ENCODE measurements at regions not wholly inside any gene's neighbourhood (a gene's known extent, or its start where the extent isn't known, plus 50 kb on each side); places are given as distances from the start of the nearest gene placed in this dataset.

- Histone ChIP-seq H3K4me3 (replicated peaks in 1 of 4; ENCODE audit: control extremely low read depth in 1 of 4, insufficient read depth in 1 of 4, low read depth in 3 of 4, low read length in 4 of 4) (no peak overlapping the region), H4K20me1 (ENCODE audit: control insufficient read depth, extremely low read depth, insufficient read depth, low read length) (no peaks in the 10 kb centered on the region), H3K36me3 (ENCODE audit: control insufficient read depth, insufficient read depth, low read length) (no peaks in the 10 kb centered on the region), H2AFZ (ENCODE audit: low read length) (no peak overlapping the region), H3K27me3 (ENCODE audit: control insufficient read depth, insufficient read depth, low read length) (no peaks in the 10 kb centered on the region), H3K27ac (ENCODE audit: insufficient read depth, low read length) (no peak overlapping the region), H3K4me2 (ENCODE audit: extremely low read depth, insufficient read depth, low read length) (no peak overlapping the region), H3K79me2 (ENCODE audit: control insufficient read depth, insufficient read depth, low read length) (no peaks in the 10 kb centered on the region), H3K9ac (ENCODE audit: insufficient read depth, low read length) (no peak overlapping the region), H3K4me1 (ENCODE audit: control insufficient read depth, extremely low read depth, insufficient read depth, low read length) (no peaks in the 10 kb centered on the region), H3K9me3 (ENCODE audit: control insufficient read depth, insufficient read depth, low read depth, low read length) (no peaks in the 10 kb centered on the region)
- no peak for TF ChIP-seq EZH2 (IDR thresholded peaks at IDR 0.05; ENCODE audit: low read length, missing control alignments)
- TF ChIP-seq CTCF (conservative IDR thresholded peaks at IDR 0.05 in 1 of 2, IDR thresholded peaks at IDR 0.05 in 1 of 2; ENCODE audit: low read depth in 1 of 2, low read length in 2 of 2): no peak
- no peak for DNase-seq (ENCODE audit: low read depth in 2 of 2)
Observed at GRCh38 chr10:33945051-33945450, 610.6 kb upstream of the NRP1 start.

DNA sequence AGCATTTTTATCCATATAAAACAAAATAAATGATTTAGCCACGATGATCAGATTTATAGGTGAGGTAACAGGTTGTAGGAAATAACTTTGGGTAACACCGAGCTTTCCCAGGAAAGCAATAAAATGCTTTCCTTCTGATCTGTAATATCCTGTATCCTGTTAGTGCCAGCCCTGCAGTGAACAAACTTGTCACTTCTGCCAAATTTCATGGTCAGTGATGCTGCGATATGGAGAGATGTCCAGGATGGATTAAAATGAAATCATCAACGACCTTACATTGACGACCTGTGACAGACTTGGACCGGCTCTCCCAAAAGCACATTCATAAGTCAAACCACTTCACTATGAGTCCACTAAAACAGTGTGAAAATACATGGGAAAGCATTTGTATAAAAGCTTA lies 608.0 kb upstream of the NRP1 start:
- Histone ChIP-seq H2AFZ (ENCODE audit: low read length) (no peak overlapping the region), H4K20me1 (ENCODE audit: control insufficient read depth, extremely low read depth, insufficient read depth, low read length) (no peaks in the 10 kb centered on the region), H3K4me2 (ENCODE audit: extremely low read depth, insufficient read depth, low read length) (no peak overlapping the region), H3K27ac (ENCODE audit: insufficient read depth, low read length) (no peak overlapping the region), H3K36me3 (ENCODE audit: control insufficient read depth, insufficient read depth, low read length) (no peaks in the 10 kb centered on the region), H3K27me3 (ENCODE audit: control insufficient read depth, insufficient read depth, low read length) (no peaks in the 10 kb centered on the region), H3K4me3 (replicated peaks in 1 of 4; ENCODE audit: control extremely low read depth in 1 of 4, insufficient read depth in 1 of 4, low read depth in 3 of 4, low read length in 4 of 4) (no peak overlapping the region), H3K9me3 (ENCODE audit: control insufficient read depth, insufficient read depth, low read depth, low read length) (no peaks in the 10 kb centered on the region), H3K79me2 (ENCODE audit: control insufficient read depth, insufficient read depth, low read length) (no peaks in the 10 kb centered on the region), H3K4me1 (ENCODE audit: control insufficient read depth, extremely low read depth, insufficient read depth, low read length) (no peaks in the 10 kb centered on the region), H3K9ac (ENCODE audit: insufficient read depth, low read length) (no peak overlapping the region)
- DNase-seq (ENCODE audit: low read depth in 2 of 2): no peak
- TF ChIP-seq CTCF (conservative IDR thresholded peaks at IDR 0.05 in 1 of 2, IDR thresholded peaks at IDR 0.05 in 1 of 2; ENCODE audit: low read depth in 1 of 2, low read length in 2 of 2) (no peak), EZH2 (IDR thresholded peaks at IDR 0.05; ENCODE audit: low read length, missing control alignments) (no peak)

DNA sequence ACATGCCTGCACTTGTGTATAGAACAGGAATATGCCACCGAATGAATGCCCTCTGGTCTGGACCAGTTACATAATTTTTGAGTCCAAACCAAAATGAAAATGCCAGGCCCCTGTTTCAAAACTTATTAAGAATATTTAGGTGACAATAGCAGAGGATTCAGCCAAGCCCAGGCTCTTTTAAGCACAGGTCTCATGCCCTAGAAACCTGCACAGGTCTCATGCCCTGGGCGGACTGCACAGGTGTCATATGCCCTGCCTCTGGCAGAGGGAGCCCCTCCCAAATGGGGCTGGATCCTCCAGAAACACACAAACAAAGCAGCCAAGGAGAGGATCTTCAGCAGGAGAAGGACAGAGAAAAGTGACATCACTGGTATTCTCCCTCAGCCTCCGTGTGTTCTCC lies 605.4 kb upstream of the NRP1 start:
- Histone ChIP-seq H4K20me1 (ENCODE audit: control insufficient read depth, extremely low read depth, insufficient read depth, low read length) (no peaks in the 10 kb centered on the region), H3K4me3 (replicated peaks in 1 of 4; ENCODE audit: control extremely low read depth in 1 of 4, insufficient read depth in 1 of 4, low read depth in 3 of 4, low read length in 4 of 4) (no peak overlapping the region), H3K79me2 (ENCODE audit: control insufficient read depth, insufficient read depth, low read length) (no peaks in the 10 kb centered on the region), H2AFZ (ENCODE audit: low read length) (no peak overlapping the region), H3K4me1 (ENCODE audit: control insufficient read depth, extremely low read depth, insufficient read depth, low read length) (no peaks in the 10 kb centered on the region), H3K9me3 (ENCODE audit: control insufficient read depth, insufficient read depth, low read depth, low read length) (no peaks in the 10 kb centered on the region), H3K27ac (ENCODE audit: insufficient read depth, low read length) (no peak overlapping the region), H3K9ac (ENCODE audit: insufficient read depth, low read length) (no peak overlapping the region), H3K36me3 (ENCODE audit: control insufficient read depth, insufficient read depth, low read length) (no peaks in the 10 kb centered on the region), H3K4me2 (ENCODE audit: extremely low read depth, insufficient read depth, low read length) (no peak overlapping the region), H3K27me3 (ENCODE audit: control insufficient read depth, insufficient read depth, low read length) (no peaks in the 10 kb centered on the region)
- TF ChIP-seq CTCF (conservative IDR thresholded peaks at IDR 0.05 in 1 of 2, IDR thresholded peaks at IDR 0.05 in 1 of 2; ENCODE audit: low read depth in 1 of 2, low read length in 2 of 2): no peak
- TF ChIP-seq EZH2 (IDR thresholded peaks at IDR 0.05; ENCODE audit: low read length, missing control alignments): no peak
- no peak for DNase-seq (ENCODE audit: low read depth in 2 of 2)
